ENCODE measurements at regions not wholly inside any gene's neighbourhood (a gene's known extent, or its start where the extent isn't known, plus 50 kb on each side); places are given as distances from the start of the nearest gene placed in this dataset.
"Not testable (repeated sequence)": the region's sequence is repeated elsewhere in the genome, so short reads cannot be mapped to it uniquely, and the experiment has no call there.

DNA sequence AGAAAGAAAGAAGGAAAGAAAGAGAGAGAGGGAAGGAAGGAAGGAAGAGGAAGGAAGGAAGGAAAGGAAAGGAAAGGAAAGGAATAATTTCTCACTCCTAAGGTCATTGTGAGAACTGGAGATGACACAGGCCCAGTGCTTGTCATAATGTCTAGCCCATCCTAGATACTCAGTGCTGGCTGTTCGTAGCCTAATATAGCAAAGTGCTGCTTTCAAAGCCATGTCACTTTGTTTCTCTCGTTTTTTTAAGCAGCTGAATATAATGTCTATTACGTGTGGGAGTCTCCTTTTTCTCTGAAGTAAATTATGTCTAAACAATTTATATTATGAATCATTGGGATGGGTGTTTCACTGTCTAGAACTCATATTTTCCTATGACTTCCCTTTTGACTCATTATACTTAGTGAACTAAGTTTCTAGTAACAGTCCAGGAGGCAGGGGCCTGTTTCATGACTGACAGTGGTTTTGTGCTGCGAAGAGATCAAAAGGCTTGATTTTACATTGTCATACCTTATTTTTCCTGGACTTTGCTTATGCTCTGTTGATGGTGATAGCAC is 327.0 kb upstream of the ZFP42 start:
- no CpG with 5 or more reads among the region's 4 CpGs for WGBS (ENCODE audit: insufficient coverage)
- H3K27ac ChIP-seq (ENCODE audit: insufficient read depth in 1 of 2, low read depth in 1 of 2, low read length in 2 of 2, poor library complexity in 1 of 2, severe bottlenecking in 2 of 2) = no peak overlapping the region
- DNase-seq = no peak
- ChIA-PET CTCF (no interaction called here), POLR2A (interaction anchor here (0.6 kb wide), 1 partner anchor 1189 kb away, joined by 3 read pairs; no protein-coding TSS in a partner anchor)
- H3K27me3 ChIP-seq (replicated peaks in 2 of 5; ENCODE audit: control insufficient read depth in 4 of 5, insufficient read depth in 5 of 5, low read length in 4 of 5) = no peaks in the 10 kb centered on the region
- no peak overlapping the region for H3K4me3 ChIP-seq (ENCODE audit: control insufficient read depth in 1 of 7, extremely low read depth in 1 of 7, insufficient read depth in 4 of 7, low read depth in 2 of 7, low read length in 6 of 7)
- no peaks in the 10 kb centered on the region for H3K9me3 ChIP-seq (ENCODE audit: control extremely low read depth in 1 of 5, control insufficient read depth in 4 of 5, insufficient read depth in 2 of 5, low read depth in 1 of 5, low read length in 4 of 5)
- no peaks in the 10 kb centered on the region for H3K36me3 ChIP-seq (ENCODE audit: control insufficient read depth in 4 of 4, insufficient read depth in 4 of 4, low read length in 3 of 4)
- H3K4me1 ChIP-seq (ENCODE audit: control extremely low read depth in 1 of 4, control insufficient read depth in 4 of 4, insufficient read depth in 4 of 4, low read length in 3 of 4) = no peaks in the 10 kb centered on the region

DNA sequence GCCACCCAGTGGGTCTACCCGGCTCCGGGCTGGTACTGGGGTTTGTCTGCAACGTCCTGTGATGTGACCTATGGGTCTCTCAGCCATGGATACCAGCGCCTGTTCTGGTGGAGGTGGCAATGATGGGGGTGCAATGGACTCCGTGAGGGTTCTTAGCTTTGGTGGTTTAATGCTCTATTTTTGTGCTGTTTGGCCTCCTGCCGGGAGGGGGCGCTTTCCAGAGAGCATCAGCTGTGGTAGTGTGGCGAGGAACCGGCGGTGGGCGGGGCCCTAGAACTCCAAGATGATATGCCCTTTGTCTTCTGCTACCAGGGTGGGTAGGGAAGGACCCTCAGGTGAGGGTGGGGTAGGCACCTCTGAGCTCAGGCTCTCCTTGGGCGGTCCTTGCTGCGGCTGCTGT is 324.1 kb upstream of the ZFP42 start:
- H3K36me3 ChIP-seq (ENCODE audit: control insufficient read depth in 4 of 4, insufficient read depth in 4 of 4, low read length in 3 of 4); H3K4me3 ChIP-seq (ENCODE audit: control insufficient read depth in 1 of 7, extremely low read depth in 1 of 7, insufficient read depth in 4 of 7, low read depth in 2 of 7, low read length in 6 of 7); CTCF ChIA-PET; POLR2A ChIA-PET; DNase-seq; H3K4me1 ChIP-seq (ENCODE audit: control extremely low read depth in 1 of 4, control insufficient read depth in 4 of 4, insufficient read depth in 4 of 4, low read length in 3 of 4); H3K9me3 ChIP-seq (ENCODE audit: control extremely low read depth in 1 of 5, control insufficient read depth in 4 of 5, insufficient read depth in 2 of 5, low read depth in 1 of 5, low read length in 4 of 5); H3K27me3 ChIP-seq (replicated peaks in 2 of 5; ENCODE audit: control insufficient read depth in 4 of 5, insufficient read depth in 5 of 5, low read length in 4 of 5); H3K27ac ChIP-seq (ENCODE audit: insufficient read depth in 1 of 2, low read depth in 1 of 2, low read length in 2 of 2, poor library complexity in 1 of 2, severe bottlenecking in 2 of 2): not testable (repeated sequence)
- 95% methylated on average over 5 of the region's 13 CpGs for WGBS (ENCODE audit: insufficient coverage)

DNA sequence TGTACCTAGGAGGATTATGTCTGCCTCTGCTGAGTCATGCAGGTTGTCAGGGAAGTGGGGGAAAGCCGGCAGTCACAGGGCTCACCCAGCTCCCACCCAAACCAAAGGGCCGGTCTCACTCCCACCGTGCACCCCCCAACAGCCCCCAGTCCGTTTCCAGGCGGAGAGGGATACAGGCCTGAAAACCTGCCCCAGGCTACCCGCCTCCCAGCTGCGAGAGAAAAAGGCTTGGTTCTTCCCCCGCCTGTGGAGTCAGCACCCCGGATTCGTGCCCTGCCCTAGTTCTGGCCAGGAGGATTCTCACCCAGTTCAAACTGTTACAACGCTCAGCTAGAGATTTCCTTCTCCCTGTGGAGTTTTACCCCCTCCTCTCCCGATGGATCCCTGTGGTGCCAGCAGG is 323.6 kb upstream of the ZFP42 start:
- H3K4me1 ChIP-seq (ENCODE audit: control extremely low read depth in 1 of 4, control insufficient read depth in 4 of 4, insufficient read depth in 4 of 4, low read length in 3 of 4); H3K4me3 ChIP-seq (ENCODE audit: control insufficient read depth in 1 of 7, extremely low read depth in 1 of 7, insufficient read depth in 4 of 7, low read depth in 2 of 7, low read length in 6 of 7); POLR2A ChIA-PET; CTCF ChIA-PET; H3K36me3 ChIP-seq (ENCODE audit: control insufficient read depth in 4 of 4, insufficient read depth in 4 of 4, low read length in 3 of 4); DNase-seq; H3K27me3 ChIP-seq (replicated peaks in 2 of 5; ENCODE audit: control insufficient read depth in 4 of 5, insufficient read depth in 5 of 5, low read length in 4 of 5); H3K9me3 ChIP-seq (ENCODE audit: control extremely low read depth in 1 of 5, control insufficient read depth in 4 of 5, insufficient read depth in 2 of 5, low read depth in 1 of 5, low read length in 4 of 5); H3K27ac ChIP-seq (ENCODE audit: insufficient read depth in 1 of 2, low read depth in 1 of 2, low read length in 2 of 2, poor library complexity in 1 of 2, severe bottlenecking in 2 of 2): not testable (repeated sequence)
- WGBS (ENCODE audit: insufficient coverage) = 90% methylated on average over 5 of the region's 12 CpGs

DNA sequence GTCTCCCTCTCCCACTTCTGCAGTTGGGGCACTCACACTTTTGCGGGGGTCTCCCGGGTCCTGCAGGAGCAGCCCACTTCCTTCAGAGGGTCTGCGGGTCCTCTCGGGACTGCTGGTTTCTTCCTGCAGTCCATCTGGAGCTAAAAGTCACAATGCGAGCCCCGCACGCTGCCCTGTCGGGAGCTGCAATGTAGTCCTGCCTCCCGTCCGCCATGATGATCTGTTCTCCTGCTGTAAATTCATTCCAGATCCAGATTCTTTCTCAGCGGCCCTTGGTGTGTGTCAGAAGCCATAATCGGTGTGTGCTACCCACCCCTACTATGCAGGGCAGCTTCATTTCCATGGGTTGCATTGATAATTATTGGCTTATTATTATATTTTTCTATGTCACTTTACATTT is 323.0 kb upstream of the ZFP42 start:
- 98% methylated on average over 6 of the region's 12 CpGs for WGBS (ENCODE audit: insufficient coverage)
- H3K4me3 ChIP-seq (ENCODE audit: control insufficient read depth in 1 of 7, extremely low read depth in 1 of 7, insufficient read depth in 4 of 7, low read depth in 2 of 7, low read length in 6 of 7); H3K4me1 ChIP-seq (ENCODE audit: control extremely low read depth in 1 of 4, control insufficient read depth in 4 of 4, insufficient read depth in 4 of 4, low read length in 3 of 4); H3K27ac ChIP-seq (ENCODE audit: insufficient read depth in 1 of 2, low read depth in 1 of 2, low read length in 2 of 2, poor library complexity in 1 of 2, severe bottlenecking in 2 of 2); H3K36me3 ChIP-seq (ENCODE audit: control insufficient read depth in 4 of 4, insufficient read depth in 4 of 4, low read length in 3 of 4); H3K27me3 ChIP-seq (replicated peaks in 2 of 5; ENCODE audit: control insufficient read depth in 4 of 5, insufficient read depth in 5 of 5, low read length in 4 of 5); H3K9me3 ChIP-seq (ENCODE audit: control extremely low read depth in 1 of 5, control insufficient read depth in 4 of 5, insufficient read depth in 2 of 5, low read depth in 1 of 5, low read length in 4 of 5); CTCF ChIA-PET; POLR2A ChIA-PET; DNase-seq: not testable (repeated sequence)

DNA sequence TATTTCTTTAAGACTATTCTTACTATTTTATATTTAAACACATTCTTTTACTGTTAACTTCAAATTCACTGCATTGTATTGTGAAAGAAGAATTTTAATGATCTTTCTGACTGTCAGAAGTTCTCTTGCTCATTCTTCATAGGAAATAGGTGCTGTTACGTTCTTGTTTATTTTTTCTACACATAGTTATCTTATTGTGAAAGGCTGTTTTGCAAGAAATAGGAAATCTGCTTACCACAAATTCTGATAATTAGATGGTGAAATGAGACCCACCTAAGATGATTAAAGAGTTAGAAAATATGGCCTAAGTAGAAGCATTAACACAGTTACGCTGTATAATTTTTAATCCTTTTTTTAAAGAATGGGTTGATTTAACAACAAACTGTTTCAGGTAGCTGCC is 316.1 kb upstream of the ZFP42 start:
- Histone ChIP-seq H3K4me1 (ENCODE audit: control extremely low read depth in 1 of 4, control insufficient read depth in 4 of 4, insufficient read depth in 4 of 4, low read length in 3 of 4) (no peaks in the 10 kb centered on the region), H3K36me3 (ENCODE audit: control insufficient read depth in 4 of 4, insufficient read depth in 4 of 4, low read length in 3 of 4) (no peaks in the 10 kb centered on the region), H3K27me3 (replicated peaks in 2 of 5; ENCODE audit: control insufficient read depth in 4 of 5, insufficient read depth in 5 of 5, low read length in 4 of 5) (no peaks in the 10 kb centered on the region), H3K4me3 (ENCODE audit: control insufficient read depth in 1 of 7, extremely low read depth in 1 of 7, insufficient read depth in 4 of 7, low read depth in 2 of 7, low read length in 6 of 7) (no peak overlapping the region), H3K27ac (ENCODE audit: insufficient read depth in 1 of 2, low read depth in 1 of 2, low read length in 2 of 2, poor library complexity in 1 of 2, severe bottlenecking in 2 of 2) (no peak overlapping the region), H3K9me3 (ENCODE audit: control extremely low read depth in 1 of 5, control insufficient read depth in 4 of 5, insufficient read depth in 2 of 5, low read depth in 1 of 5, low read length in 4 of 5) (no peaks in the 10 kb centered on the region)
- ChIA-PET POLR2A (no interaction called here), CTCF (no interaction called here)
- DNase-seq = no peak
- WGBS (ENCODE audit: insufficient coverage) = no CpG with 5 or more reads among the region's 2 CpGs

DNA sequence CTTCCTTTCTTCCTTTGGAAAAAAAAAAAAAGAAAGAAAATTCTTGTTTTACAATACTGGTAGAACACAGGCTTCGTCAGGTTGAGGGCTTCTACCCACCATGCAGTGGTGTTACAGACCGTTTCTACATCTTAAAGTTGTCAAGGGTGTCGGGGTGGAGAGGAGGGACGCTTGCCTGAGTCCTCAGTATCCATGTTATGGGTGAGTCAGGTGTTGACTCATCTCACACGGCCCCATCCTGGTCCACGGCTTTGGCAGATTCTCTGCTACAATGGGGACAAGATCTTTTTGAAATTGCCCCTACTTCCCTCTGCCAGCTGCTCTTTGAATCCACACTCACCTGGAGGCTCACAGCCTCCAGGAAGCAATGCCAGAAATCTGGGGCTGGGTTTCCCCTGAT is 310.3 kb upstream of the ZFP42 start:
- ChIA-PET POLR2A (no interaction called here), CTCF (no interaction called here)
- H3K4me3 ChIP-seq (ENCODE audit: control insufficient read depth in 1 of 7, extremely low read depth in 1 of 7, insufficient read depth in 4 of 7, low read depth in 2 of 7, low read length in 6 of 7) = no peak overlapping the region
- DNase-seq = no peak
- H3K36me3 ChIP-seq (ENCODE audit: control insufficient read depth in 4 of 4, insufficient read depth in 4 of 4, low read length in 3 of 4) = no peaks in the 10 kb centered on the region
- no peaks in the 10 kb centered on the region for H3K9me3 ChIP-seq (ENCODE audit: control extremely low read depth in 1 of 5, control insufficient read depth in 4 of 5, insufficient read depth in 2 of 5, low read depth in 1 of 5, low read length in 4 of 5)
- H3K4me1 ChIP-seq (ENCODE audit: control extremely low read depth in 1 of 4, control insufficient read depth in 4 of 4, insufficient read depth in 4 of 4, low read length in 3 of 4) = no peaks in the 10 kb centered on the region
- no peak overlapping the region for H3K27ac ChIP-seq (ENCODE audit: insufficient read depth in 1 of 2, low read depth in 1 of 2, low read length in 2 of 2, poor library complexity in 1 of 2, severe bottlenecking in 2 of 2)
- H3K27me3 ChIP-seq (replicated peaks in 2 of 5; ENCODE audit: control insufficient read depth in 4 of 5, insufficient read depth in 5 of 5, low read length in 4 of 5) = no peaks in the 10 kb centered on the region
- whole genome bisulfite sequencing (ENCODE audit: insufficient coverage) = 84% methylated on average over 4 of the region's 6 CpGs

DNA sequence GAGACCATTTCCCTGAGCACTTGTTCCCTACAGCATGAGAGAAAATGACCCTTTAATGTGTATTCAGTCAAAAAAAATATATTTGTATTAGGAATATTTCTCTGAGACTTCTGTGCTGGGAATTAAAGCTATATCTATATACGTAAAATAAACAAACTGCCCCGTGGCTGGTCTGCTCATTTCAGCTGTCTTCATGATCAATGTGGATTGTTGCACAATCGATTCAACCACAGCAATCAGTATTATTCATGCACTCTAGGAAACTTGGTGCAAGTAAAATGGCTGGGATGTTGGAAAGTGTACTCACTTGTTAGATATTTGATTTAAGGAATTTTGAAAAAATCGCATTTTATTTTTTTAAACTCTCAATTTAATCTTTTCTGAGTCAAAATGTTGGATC is 307.9 kb upstream of the ZFP42 start:
- Histone ChIP-seq H3K27ac (ENCODE audit: insufficient read depth in 1 of 2, low read depth in 1 of 2, low read length in 2 of 2, poor library complexity in 1 of 2, severe bottlenecking in 2 of 2) (no peak overlapping the region), H3K9me3 (ENCODE audit: control extremely low read depth in 1 of 5, control insufficient read depth in 4 of 5, insufficient read depth in 2 of 5, low read depth in 1 of 5, low read length in 4 of 5) (no peaks in the 10 kb centered on the region), H3K27me3 (replicated peaks in 2 of 5; ENCODE audit: control insufficient read depth in 4 of 5, insufficient read depth in 5 of 5, low read length in 4 of 5) (no peaks in the 10 kb centered on the region), H3K36me3 (ENCODE audit: control insufficient read depth in 4 of 4, insufficient read depth in 4 of 4, low read length in 3 of 4) (no peaks in the 10 kb centered on the region), H3K4me1 (ENCODE audit: control extremely low read depth in 1 of 4, control insufficient read depth in 4 of 4, insufficient read depth in 4 of 4, low read length in 3 of 4) (no peaks in the 10 kb centered on the region), H3K4me3 (ENCODE audit: control insufficient read depth in 1 of 7, extremely low read depth in 1 of 7, insufficient read depth in 4 of 7, low read depth in 2 of 7, low read length in 6 of 7) (no peak overlapping the region)
- no peak for DNase-seq
- 100% methylated on average over 1 of the region's 4 CpGs for WGBS (ENCODE audit: insufficient coverage)
- POLR2A ChIA-PET = no interaction called here
- CTCF ChIA-PET = no interaction called here
